GM12891 (cell line): ENCODE measurements at regions not wholly inside any gene's neighbourhood (a gene's known extent, or its start where the extent isn't known, plus 50 kb on each side); places are given as distances from the start of the nearest gene placed in this dataset.

ENCODE experiments used
- DNase-seq: peaks from one replicate; pipeline ENCODE4 v3.0.0; 2011; ENCODE audit warnings: low spot score; ENCODE audit not compliant: insufficient read length
- FAIRE-seq: peaks from 2 replicates; lab custom pipeline; 2011; peaks lifted over from hg19 to GRCh38; lab: Jason Lieb, UNC
- PAX5 ChIP-seq: IDR thresholded peaks from 2 replicates; pipeline ENCODE4 v1.6.1; 2011; ENCODE audit warnings: low read length, moderate library complexity, mild to moderate bottlenecking; ENCODE audit not compliant: insufficient read depth, severe bottlenecking
- POLR2A ChIP-seq: IDR thresholded peaks from 2 replicates; pipeline ENCODE4 v1.6.1; 2011; ENCODE audit warnings: low read depth, low read length, control low read depth
- POLR2AphosphoS5 ChIP-seq: IDR thresholded peaks from 2 replicates; pipeline ENCODE4 v1.6.1; 2011; ENCODE audit warnings: low read depth, low read length, control low read depth
- POU2F2 ChIP-seq: IDR thresholded peaks from 2 replicates; pipeline ENCODE4 v1.6.1; 2011; ENCODE audit warnings: low read depth, mild to moderate bottlenecking, control low read depth, low read length, moderate library complexity
- SPI1 ChIP-seq: IDR thresholded peaks from 2 replicates; pipeline ENCODE4 v1.6.1; 2011; ENCODE audit warnings: low read depth, low read length, control low read depth
- TAF1 ChIP-seq: IDR thresholded peaks from 2 replicates; pipeline ENCODE4 v1.6.1; 2011; ENCODE audit warnings: low read depth, low read length, control low read depth

DNA sequence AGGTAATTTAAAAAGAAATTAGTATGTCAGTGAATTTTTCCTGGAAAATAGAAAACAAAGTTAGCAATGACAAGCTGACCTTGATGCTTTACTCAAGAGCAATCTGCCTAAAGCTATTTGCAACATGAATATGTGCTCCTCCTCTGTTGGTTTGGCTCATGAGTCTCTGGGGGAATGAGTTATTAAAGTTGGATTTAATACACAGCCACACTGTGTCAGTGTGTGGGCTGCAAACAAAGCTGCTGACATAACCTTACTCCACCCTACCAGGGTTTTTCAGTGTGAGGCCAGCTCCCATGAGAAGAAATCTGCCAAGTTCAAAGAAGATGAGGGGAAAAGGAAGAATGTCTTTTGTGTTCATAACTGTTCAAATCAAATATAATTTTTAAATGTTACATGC lies 280.5 kb downstream of the TLL1 start:
- FAIRE-seq (no peak), DNase-seq (no peak)
- TF ChIP-seq POLR2A (no peak), PAX5 (no peak), TAF1 (no peak), POLR2AphosphoS5 (no peak), POU2F2 (no peak), SPI1 (no peak)

GRCh38 chr4:166162327-166162726 lies 289.3 kb downstream of the TLL1 start:
- TF ChIP-seq POLR2A (no peak), POLR2AphosphoS5 (no peak), POU2F2 (no peak), TAF1 (no peak)
- FAIRE-seq (no peak), DNase-seq (no peak)

GRCh38 chr4:166165829-166166420 lies 292.9 kb downstream of the TLL1 start:
- FAIRE-seq (peak; percentile 88), DNase-seq (peak; percentile 11)
- TF ChIP-seq POLR2A (no peak), TAF1 (no peak), PAX5 (no peak), POU2F2 (no peak), POLR2AphosphoS5 (no peak)

- no peak for FAIRE-seq
- no peak for TF ChIP-seq TAF1
- TF ChIP-seq SPI1 = no peak
- TF ChIP-seq PAX5 = no peak
- no peak for TF ChIP-seq POLR2A
- no peak for TF ChIP-seq POU2F2
- no peak for TF ChIP-seq POLR2AphosphoS5
- DNase-seq = no peak
Observed at GRCh38 chr4:166169111-166169510, 296.1 kb downstream of the TLL1 start.

GRCh38 chr4:166172619-166173018 lies 299.6 kb downstream of the TLL1 start:
- DNase-seq = no peak
- TF ChIP-seq PAX5 = no peak
- TF ChIP-seq TAF1 = no peak
- no peak for TF ChIP-seq POU2F2
- TF ChIP-seq SPI1 = no peak
- no peak for TF ChIP-seq POLR2A
- TF ChIP-seq POLR2AphosphoS5 = no peak

DNA sequence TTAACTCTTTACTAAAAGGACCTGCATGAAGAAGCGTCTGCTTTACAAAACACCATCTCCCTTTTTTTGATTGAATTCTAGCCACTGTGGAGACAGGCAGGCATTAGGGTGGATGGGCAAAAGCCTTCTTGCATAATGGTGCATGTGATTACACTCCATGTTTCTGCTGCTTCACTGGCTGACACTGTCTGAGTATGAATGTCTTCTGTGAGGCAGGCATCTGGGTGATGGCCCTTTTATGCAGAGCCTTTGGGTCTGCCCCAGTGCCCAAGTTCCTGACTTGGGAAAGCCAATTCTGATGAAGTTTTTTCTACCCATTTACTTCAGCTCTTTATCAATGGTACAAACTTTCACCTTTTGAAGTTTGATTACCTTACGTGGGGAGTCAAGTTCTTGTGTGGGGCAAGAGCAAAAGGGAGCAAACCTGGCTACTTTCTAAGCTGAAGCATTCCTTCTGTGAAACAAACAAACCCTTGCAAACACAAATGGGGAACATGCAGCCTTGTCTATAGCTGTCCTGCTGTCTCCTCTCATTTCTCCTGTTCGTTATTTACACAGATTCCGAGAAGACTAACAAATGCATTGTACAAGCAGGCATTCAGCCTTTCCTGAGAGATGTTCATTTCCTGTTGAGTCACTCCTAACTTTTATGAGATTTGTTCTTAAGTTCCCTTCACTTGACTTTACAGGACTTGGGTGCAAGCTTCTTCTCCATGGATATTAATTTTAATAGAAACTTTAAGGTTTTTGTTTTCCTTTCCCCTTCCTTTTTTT lies 301.9 kb downstream of the TLL1 start:
- TF ChIP-seq PAX5 (no peak), POLR2A (no peak), POLR2AphosphoS5 (no peak), POU2F2 (no peak)
- no peak for DNase-seq
- FAIRE-seq = no peak

More at GRCh38 chr4:166172619-166173018, 299.6 kb downstream of the TLL1 start:
- FAIRE-seq = no peak

GRCh38 chr4:166182145-166182544 lies 309.1 kb downstream of the TLL1 start:
- no peak for FAIRE-seq
- DNase-seq = no peak
- TF ChIP-seq PAX5 = no peak
- no peak for TF ChIP-seq POLR2A
- no peak for TF ChIP-seq SPI1
- TF ChIP-seq POLR2AphosphoS5 = no peak

DNA sequence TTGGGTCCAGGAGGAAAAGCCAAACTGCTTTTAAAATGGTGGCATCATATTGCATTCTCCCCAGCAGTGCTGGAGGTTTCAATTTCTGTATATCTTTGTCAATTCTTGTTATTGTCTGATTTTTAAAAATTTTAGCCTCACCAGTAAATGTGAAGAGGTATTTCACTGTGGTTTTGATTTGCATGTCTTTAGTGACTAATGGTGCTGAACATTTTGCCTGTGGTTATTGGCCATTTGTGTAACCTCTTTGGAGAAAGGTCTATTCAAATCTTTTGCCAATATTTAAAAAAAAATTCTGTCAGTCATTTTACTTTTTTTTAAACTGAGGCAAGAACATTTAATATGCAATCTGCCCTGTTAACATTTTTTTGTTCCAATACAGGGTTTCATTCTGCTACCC lies 322.1 kb downstream of the TLL1 start:
- DNase-seq (no peak), FAIRE-seq (no peak)
- no peak for TF ChIP-seq SPI1
- no peak for TF ChIP-seq PAX5
- TF ChIP-seq POLR2A = no peak
- TF ChIP-seq POU2F2 = no peak
- no peak for TF ChIP-seq TAF1
- no peak for TF ChIP-seq POLR2AphosphoS5

- FAIRE-seq (no peak), DNase-seq (no peak)
- TF ChIP-seq POLR2AphosphoS5 (no peak), PAX5 (no peak), SPI1 (no peak), POU2F2 (no peak), POLR2A (no peak), TAF1 (no peak)
Observed at GRCh38 chr4:166197166-166197565, 324.1 kb downstream of the TLL1 start.

DNA sequence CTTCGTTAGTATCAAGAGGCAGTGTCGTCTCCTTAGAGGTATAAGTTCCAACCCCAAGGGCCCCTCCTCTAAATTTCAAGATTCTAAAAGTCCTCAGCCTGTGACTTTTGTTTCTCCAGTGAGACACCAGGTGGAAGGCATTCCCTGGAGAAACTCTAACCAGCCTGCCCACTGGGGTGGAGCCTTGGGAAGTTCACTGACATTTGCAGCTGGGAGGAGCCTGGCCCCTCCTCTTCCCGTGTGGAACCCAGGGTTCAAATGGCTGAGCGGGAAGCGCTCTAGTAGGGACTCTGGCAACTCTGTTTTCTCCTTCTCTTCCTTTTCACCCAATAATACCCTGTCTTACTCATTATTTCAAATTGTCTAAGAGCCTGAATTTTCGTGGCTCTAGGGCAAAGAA lies 325.0 kb downstream of the TLL1 start:
- no peak for FAIRE-seq
- DNase-seq = no peak
- TF ChIP-seq TAF1 (no peak), POU2F2 (no peak), POLR2AphosphoS5 (no peak), PAX5 (no peak), SPI1 (no peak), POLR2A (no peak)
